ENCODE measurements at regions not wholly inside any gene's neighbourhood (a gene's known extent, or its start where the extent isn't known, plus 50 kb on each side); places are given as distances from the start of the nearest gene placed in this dataset.

GRCh38 chr1:162952956-162953355, 92.0 kb upstream of the CCDC190 start:
- no peak overlapping the region for H3K4me3 ChIP-seq (ENCODE audit: low read length)
- no peak for DNase-seq (ENCODE audit: low read depth)
- TF ChIP-seq CTCF (IDR thresholded peaks at IDR 0.05; ENCODE audit: insufficient read depth, low read depth, low read length, missing control alignments): no peak

GRCh38 chr1:162951553-162952315, 90.8 kb upstream of the CCDC190 start:
- DNase-seq (ENCODE audit: low read depth): peak; percentile 54
- TF ChIP-seq CTCF (IDR thresholded peaks at IDR 0.05; ENCODE audit: insufficient read depth, low read depth, low read length, missing control alignments): no peak
- H3K4me3 ChIP-seq (ENCODE audit: low read length): no peak overlapping the region

GRCh38 chr1:162950187-162950586, 89.2 kb upstream of the CCDC190 start:
- TF ChIP-seq CTCF (IDR thresholded peaks at IDR 0.05; ENCODE audit: insufficient read depth, low read depth, low read length, missing control alignments): no peak
- no peak for DNase-seq (ENCODE audit: low read depth)
- H3K4me3 ChIP-seq (ENCODE audit: low read length): no peak overlapping the region

- H3K4me3 ChIP-seq (ENCODE audit: low read length): no peak overlapping the region
- TF ChIP-seq CTCF (IDR thresholded peaks at IDR 0.05; ENCODE audit: insufficient read depth, low read depth, low read length, missing control alignments): no peak
- no peak for DNase-seq (ENCODE audit: low read depth)
These were observed 85.7 kb upstream of the CCDC190 start for GRCh38 chr1:162946701-162947100.

GRCh38 chr1:162944974-162945674, 84.1 kb upstream of the CCDC190 start:
- no peak for TF ChIP-seq CTCF (IDR thresholded peaks at IDR 0.05; ENCODE audit: insufficient read depth, low read depth, low read length, missing control alignments)
- no peak overlapping the region for H3K4me3 ChIP-seq (ENCODE audit: low read length)
- DNase-seq (ENCODE audit: low read depth): no peak

- H3K4me3 ChIP-seq (ENCODE audit: low read length): no peak overlapping the region
- TF ChIP-seq CTCF (IDR thresholded peaks at IDR 0.05; ENCODE audit: insufficient read depth, low read depth, low read length, missing control alignments): no peak
- no peak for DNase-seq (ENCODE audit: low read depth)
These were observed 82.6 kb upstream of the CCDC190 start for GRCh38 chr1:162943622-162944021.

Measured in epithelial cell of esophagus (primary cell).